A172 (cell line): ENCODE measurements at regions not wholly inside any gene's neighbourhood (a gene's known extent, or its start where the extent isn't known, plus 50 kb on each side); places are given as distances from the start of the nearest gene placed in this dataset.
A peak's percentile ranks its signal among the peaks of the same experiment; 100 is the strongest.

ENCODE experiments used
- DNase-seq: peaks from one replicate; pipeline ENCODE4 v3.0.0-alpha.2; 2015; ENCODE audit warnings: low spot score

DNA sequence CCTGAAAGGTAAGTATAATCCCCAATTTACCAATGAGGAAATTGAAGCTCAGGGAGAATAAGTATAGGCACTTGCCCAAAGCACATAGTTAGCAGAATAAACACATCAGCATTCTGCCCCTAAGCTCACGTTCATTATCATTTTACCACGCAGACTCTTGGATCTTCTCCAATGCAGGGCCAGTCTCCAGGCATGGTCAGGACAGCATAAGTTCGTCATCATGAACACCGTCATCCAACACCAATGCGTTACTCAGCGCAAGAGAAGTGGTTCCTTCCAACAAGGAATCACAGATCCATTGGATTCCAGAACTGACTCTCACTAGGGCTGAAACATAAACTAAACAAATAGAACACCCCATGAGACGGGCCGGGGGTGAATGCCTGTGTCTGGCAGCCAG is 86.5 kb upstream of the GPM6B start:
- DNase-seq = no peak

DNA sequence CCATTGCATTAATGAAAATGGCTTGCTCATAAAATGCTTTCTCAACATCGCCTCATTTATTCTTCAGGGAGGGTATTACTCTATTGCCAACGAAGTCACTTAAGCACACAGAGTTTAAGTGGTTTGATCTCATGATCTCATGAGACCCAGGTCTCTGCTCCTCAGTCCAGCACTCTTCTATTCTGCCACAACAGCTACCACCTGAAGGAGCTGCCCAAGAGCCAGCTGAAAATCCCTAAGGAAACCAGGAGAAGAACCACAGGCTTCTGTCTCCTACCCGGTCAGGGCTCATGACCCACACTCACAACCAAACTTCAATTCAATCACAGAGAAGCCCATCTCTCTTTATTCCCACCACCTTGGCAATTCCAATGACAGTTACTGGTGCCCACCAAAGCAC is 85.5 kb upstream of the GPM6B start:
- no peak for DNase-seq

- no peak for DNase-seq
Observed at GRCh38 chrX:13901354-13901753, 84.5 kb upstream of the GPM6B start.

DNA sequence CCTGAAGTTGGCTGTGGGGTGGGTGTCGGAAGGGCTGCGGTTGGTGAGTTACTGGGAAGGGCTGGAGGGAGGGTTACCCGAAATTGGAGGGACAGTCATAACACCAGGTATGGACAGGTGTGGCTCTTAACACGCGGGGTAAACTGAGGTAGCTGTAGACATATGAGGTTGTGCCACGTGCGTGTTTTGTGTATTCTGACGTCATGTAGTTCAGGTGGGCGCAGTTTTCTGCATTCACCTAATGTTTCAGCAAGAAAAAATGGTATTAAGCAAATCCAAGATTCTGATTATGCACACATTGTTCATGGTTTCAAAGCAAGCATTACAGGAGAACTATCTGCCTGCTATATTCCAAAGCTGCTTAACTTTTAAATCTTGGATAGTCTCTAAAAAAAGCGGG is 83.5 kb upstream of the GPM6B start:
- no peak for DNase-seq

DNA sequence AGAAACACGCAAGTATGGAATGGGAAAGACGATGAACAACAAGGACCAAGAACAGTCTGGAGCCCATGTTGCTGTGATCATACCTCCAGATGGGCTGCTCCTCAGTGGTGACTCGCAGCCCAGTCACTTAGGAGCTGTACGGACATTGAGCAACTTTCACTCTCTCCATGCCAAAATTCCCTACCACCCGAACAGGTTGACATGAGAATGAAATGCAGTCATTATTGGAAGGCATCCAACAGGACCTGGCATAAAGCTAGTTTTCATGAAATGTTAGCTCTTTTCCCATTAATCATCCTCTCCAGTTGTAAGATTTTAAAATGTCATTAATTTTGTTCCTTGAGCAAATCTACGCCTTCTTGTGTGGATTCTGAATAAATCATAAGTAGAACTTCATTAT is 82.7 kb upstream of the GPM6B start:
- peak; percentile 59 for DNase-seq

GRCh38 chrX:13898603-13899002 is 81.7 kb upstream of the GPM6B start:
- peak; percentile 30 for DNase-seq

- DNase-seq = peak; percentile 29
Observed at GRCh38 chrX:13898083-13898482, 81.2 kb upstream of the GPM6B start.

DNA sequence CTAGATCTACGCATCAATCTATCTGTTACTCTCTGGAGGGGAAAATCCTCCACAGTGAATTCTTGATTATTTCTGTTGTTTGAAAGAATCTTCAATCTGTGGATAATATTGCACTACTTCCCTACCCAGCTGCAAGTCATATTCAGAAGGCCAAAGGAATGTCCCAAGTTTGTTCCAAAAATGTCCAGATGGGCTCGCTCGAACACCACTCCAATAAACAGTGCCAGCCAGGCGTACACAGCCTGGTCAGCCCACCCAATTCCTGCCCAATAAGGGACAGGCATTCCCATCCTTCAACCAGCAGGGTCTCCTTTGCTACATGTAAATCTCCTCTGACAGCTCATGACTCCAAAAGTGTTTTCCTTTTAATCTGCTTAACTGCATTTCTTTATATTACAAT is 80.7 kb upstream of the GPM6B start:
- DNase-seq = no peak

- DNase-seq = no peak
Observed at GRCh38 chrX:13894888-13895565, 78.1 kb upstream of the GPM6B start.

- no peak for DNase-seq
Observed at GRCh38 chrX:13893826-13894225, 76.9 kb upstream of the GPM6B start.

DNA sequence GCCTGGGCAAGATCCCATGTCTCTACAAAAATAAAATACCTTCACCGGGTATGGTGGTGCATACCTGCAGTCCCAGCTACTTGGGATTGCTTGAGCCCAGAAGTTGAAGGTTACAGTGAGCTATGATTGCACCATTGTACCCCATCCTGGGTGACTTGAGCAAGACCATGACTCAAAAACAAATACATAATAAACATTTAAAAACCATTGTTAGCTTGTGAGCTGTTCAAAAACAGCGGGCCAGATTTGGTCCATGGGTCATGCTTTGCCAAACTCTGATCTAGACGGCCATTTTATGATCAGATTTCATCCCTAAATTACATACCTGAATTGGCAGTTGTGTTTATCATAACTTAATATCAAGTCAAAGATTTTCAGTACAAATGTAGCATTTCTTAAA is 76.0 kb upstream of the GPM6B start:
- no peak for DNase-seq

- DNase-seq = no peak
Observed at GRCh38 chrX:13891377-13892140, 74.7 kb upstream of the GPM6B start.

DNA sequence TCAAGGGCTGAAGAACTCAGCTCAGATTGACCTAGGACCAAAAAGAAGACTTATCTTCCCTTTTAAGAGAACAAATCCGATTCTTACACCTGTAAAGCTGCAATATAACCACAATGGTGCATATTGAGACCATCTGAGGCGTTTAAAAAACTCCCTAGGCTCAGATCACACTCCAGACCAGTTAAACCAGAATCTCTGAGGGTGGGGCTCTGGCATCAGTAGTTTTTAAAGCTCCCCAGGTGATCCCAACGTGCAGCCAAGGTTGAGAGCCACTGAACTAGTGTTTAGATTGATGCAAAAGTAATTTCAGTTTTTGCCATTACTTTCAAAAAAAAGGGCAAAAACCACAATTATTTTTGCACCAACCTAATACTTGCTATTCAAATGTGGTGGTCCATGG is 73.9 kb upstream of the GPM6B start:
- no peak for DNase-seq

DNA sequence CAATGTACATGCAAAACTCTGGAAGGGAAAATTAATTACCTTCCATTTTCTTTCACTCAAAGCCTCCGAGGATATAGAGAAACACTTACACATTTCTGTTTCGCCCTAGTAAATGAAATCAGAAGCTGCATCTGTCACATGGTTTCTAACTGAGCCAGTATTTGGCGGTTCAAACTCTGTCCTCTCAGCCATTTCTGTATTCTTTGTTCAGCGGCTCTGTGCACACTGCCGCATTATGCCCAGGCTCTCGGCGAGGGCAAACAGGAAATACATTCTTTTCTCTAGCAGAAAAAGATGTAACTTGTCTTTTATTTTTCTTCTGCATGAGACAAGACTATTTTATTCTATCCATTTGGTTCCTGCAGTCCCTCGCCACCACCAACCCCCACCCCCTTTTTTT is 71.4 kb upstream of the GPM6B start:
- DNase-seq = no peak

DNA sequence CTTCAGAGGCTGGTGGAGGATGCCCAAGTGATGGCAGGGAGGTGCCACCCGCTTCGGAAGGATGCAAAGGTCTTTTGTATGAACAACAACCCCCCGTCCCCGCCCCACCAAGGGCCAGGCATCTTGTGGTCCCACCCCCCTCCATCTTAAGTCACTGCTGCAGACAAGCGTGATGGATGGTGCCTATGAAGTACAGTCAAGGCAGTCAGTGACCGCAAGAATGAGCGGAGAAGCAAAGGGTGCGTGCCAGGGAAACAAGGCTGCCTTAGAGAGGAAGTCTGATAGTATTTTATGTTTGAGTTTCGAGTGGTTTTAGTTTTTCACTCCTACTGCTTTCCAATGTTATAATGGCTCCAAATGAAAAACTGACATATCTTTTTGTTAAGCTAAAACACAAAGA is 68.7 kb upstream of the GPM6B start:
- DNase-seq = no peak

- DNase-seq = peak; percentile 46
Observed at GRCh38 chrX:13876652-13877051, 59.8 kb upstream of the GPM6B start.

DNA sequence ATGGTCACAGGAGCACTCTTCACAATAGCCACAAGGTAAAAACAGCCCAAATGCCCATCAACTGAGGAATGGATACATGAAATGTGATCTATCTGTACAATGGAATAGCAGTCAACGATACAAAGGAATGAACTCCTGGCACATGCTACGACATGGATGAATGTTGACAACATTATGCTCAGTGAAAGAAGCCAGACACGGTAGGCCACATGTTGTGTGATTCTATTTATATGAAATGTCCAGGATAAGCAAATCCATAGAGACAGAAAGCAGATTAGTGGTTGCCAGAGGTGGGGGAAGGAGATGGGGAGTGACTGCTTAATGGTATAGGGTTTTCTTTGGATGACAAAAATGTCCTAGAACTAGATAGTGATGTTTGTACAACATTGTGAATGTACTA is 58.7 kb upstream of the GPM6B start:
- DNase-seq = no peak

DNA sequence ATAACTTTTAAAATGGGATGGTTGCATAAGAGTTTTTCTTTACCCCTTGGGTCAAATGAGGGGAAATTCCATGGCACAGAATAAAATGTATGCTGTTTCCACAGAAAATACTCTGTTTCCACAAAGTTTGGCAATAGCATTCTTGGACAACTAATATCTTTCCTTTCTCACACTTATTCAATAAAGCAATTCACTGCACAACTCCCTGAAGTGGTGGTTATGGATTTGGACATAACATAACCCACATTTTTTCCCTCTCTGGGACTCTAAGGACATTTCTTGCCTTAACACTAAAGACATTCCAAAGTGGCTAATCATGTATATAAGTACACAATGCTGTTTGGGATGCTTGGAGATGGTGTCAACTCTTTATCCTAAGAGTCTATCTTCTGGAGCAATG is 51.7 kb upstream of the GPM6B start:
- DNase-seq = no peak
